ENCODE measurements at regions not wholly inside any gene's neighbourhood (a gene's known extent, or its start where the extent isn't known, plus 50 kb on each side); places are given as distances from the start of the nearest gene placed in this dataset.
"Not testable (repeated sequence)": the region's sequence is repeated elsewhere in the genome, so short reads cannot be mapped to it uniquely, and the experiment has no call there.

- Histone ChIP-seq H3K36me3 (no peaks in the 10 kb centered on the region), H3K9me3 (no peaks in the 10 kb centered on the region), H3K4me3 (no peak overlapping the region), H3K27ac (no peak overlapping the region), H3K4me1 (no peaks in the 10 kb centered on the region), H3K27me3 (no peaks in the 10 kb centered on the region)
- no peak for TF ChIP-seq CTCF (IDR thresholded peaks at IDR 0.05 in 4 of 5, conservative IDR thresholded peaks at IDR 0.05 in 1 of 5)
- TF ChIP-seq POLR2A (IDR thresholded peaks at IDR 0.05), result no peak
- DNase-seq, result no peak
- intact Hi-C loops (cut with DNase I; ENCODE audit: low total_unique reads) (no loop called here), in situ Hi-C loops (cut with MboI; ENCODE audit: low sequenced_read_pairs in 4 of 4) (no loop called here)
- ATAC-seq, result no peak
Observed at GRCh38 chr21:19065164-19065563, 661.6 kb upstream of the TMPRSS15 start.

- H3K27me3 ChIP-seq, result no peaks in the 10 kb centered on the region
- H3K27ac ChIP-seq, result no peak overlapping the region
- H3K9me3 ChIP-seq, result no peaks in the 10 kb centered on the region
- no peak overlapping the region for H3K4me3 ChIP-seq
- no peak for TF ChIP-seq POLR2A (IDR thresholded peaks at IDR 0.05)
- TF ChIP-seq CTCF (IDR thresholded peaks at IDR 0.05 in 4 of 5, conservative IDR thresholded peaks at IDR 0.05 in 1 of 5), result no peak
- intact Hi-C loops (cut with DNase I; ENCODE audit: low total_unique reads), result no loop called here
- in situ Hi-C loops (cut with MboI; ENCODE audit: low sequenced_read_pairs in 4 of 4), result no loop called here
- H3K36me3 ChIP-seq, result no peaks in the 10 kb centered on the region
- H3K4me1 ChIP-seq, result no peaks in the 10 kb centered on the region
- DNase-seq (no peak), ATAC-seq (no peak)
Observed at GRCh38 chr21:19076031-19076430, 672.4 kb upstream of the TMPRSS15 start.

- H3K27me3 ChIP-seq, result no peaks in the 10 kb centered on the region
- no peaks in the 10 kb centered on the region for H3K9me3 ChIP-seq
- DNase-seq (no peak), ATAC-seq (no peak)
- no peak overlapping the region for H3K4me3 ChIP-seq
- in situ Hi-C loops (cut with MboI; ENCODE audit: low sequenced_read_pairs in 4 of 4), result no loop called here
- no peaks in the 10 kb centered on the region for H3K36me3 ChIP-seq
- H3K27ac ChIP-seq, result no peak overlapping the region
- H3K4me1 ChIP-seq, result no peaks in the 10 kb centered on the region
- intact Hi-C loops (cut with DNase I; ENCODE audit: low total_unique reads), result no loop called here
- no peak for TF ChIP-seq POLR2A (IDR thresholded peaks at IDR 0.05)
- TF ChIP-seq CTCF (IDR thresholded peaks at IDR 0.05 in 4 of 5, conservative IDR thresholded peaks at IDR 0.05 in 1 of 5), result no peak
Observed at GRCh38 chr21:19109694-19110093, 706.1 kb upstream of the TMPRSS15 start.

GRCh38 chr21:19119259-19119658 lies 715.7 kb upstream of the TMPRSS15 start:
- H3K27ac ChIP-seq; in situ Hi-C loops (cut with MboI; ENCODE audit: low sequenced_read_pairs in 4 of 4); H3K4me1 ChIP-seq; ATAC-seq; H3K36me3 ChIP-seq; H3K9me3 ChIP-seq; H3K27me3 ChIP-seq; intact Hi-C loops (cut with DNase I; ENCODE audit: low total_unique reads); DNase-seq; H3K4me3 ChIP-seq: not testable (repeated sequence)

GRCh38 chr21:19120591-19120990 lies 717.0 kb upstream of the TMPRSS15 start:
- ATAC-seq, result no peak
- H3K4me3 ChIP-seq, result no peak overlapping the region
- no peaks in the 10 kb centered on the region for H3K9me3 ChIP-seq
- DNase-seq, result no peak
- intact Hi-C loops (cut with DNase I; ENCODE audit: low total_unique reads), result no loop called here
- TF ChIP-seq CTCF (IDR thresholded peaks at IDR 0.05 in 4 of 5, conservative IDR thresholded peaks at IDR 0.05 in 1 of 5), result no peak
- TF ChIP-seq POLR2A (IDR thresholded peaks at IDR 0.05), result no peak
- no peak overlapping the region for H3K27ac ChIP-seq
- H3K27me3 ChIP-seq, result no peaks in the 10 kb centered on the region
- H3K36me3 ChIP-seq, result no peaks in the 10 kb centered on the region
- in situ Hi-C loops (cut with MboI; ENCODE audit: low sequenced_read_pairs in 4 of 4), result no loop called here
- H3K4me1 ChIP-seq, result no peaks in the 10 kb centered on the region

All from gastrocnemius medialis (tissue), 4 donors.